Kidney (tissue), 13 donors: ENCODE measurements at regions not wholly inside any gene's neighbourhood (a gene's known extent, or its start where the extent isn't known, plus 50 kb on each side); places are given as distances from the start of the nearest gene placed in this dataset.
A peak's percentile ranks its signal among the peaks of the same experiment; 100 is the strongest.

Experiments used
- DNase-seq, 5 donors: peaks; one replicate each; pipeline ENCODE4 v3.0.0-alpha.2; 2013 to 2020
- FAIRE-seq: peaks from 2 replicates; lab custom pipeline; 2012; peaks lifted over from hg19 to GRCh38; lab: Jason Lieb, UNC
- H3K27ac ChIP-seq, 2 donors: one replicate each; pipeline ENCODE4 v1.7.0; 2013; ENCODE audit warnings: low read depth in 2 of 2, low read length in 2 of 2, inconsistent platforms in 1 of 2
- H3K27me3 ChIP-seq: one replicate; pipeline ENCODE4 v1.7.1; 2013; ENCODE audit warnings: low read length, inconsistent platforms; ENCODE audit not compliant: control insufficient read depth, insufficient read depth
- H3K36me3 ChIP-seq, 3 donors: one replicate each; pipeline versions ENCODE4 v1.7.0 to v1.7.1; 2013; ENCODE audit warnings: low read length in 3 of 3, control low read depth in 1 of 3, inconsistent platforms in 1 of 3; ENCODE audit not compliant: insufficient read depth in 3 of 3, control insufficient read depth in 2 of 3
- H3K4me1 ChIP-seq, 3 donors: one replicate each; pipeline versions ENCODE4 v1.7.0 to v1.7.1; 2013; ENCODE audit warnings: low read length in 3 of 3, inconsistent platforms in 1 of 3, low read depth in 1 of 3; ENCODE audit not compliant: control insufficient read depth in 2 of 3, insufficient read depth in 2 of 3
- H3K4me3 ChIP-seq, 3 donors: one replicate each; pipeline versions ENCODE4 v1.7.0 to v1.8.1; 2013; ENCODE audit warnings: low read length in 3 of 3, control low read depth in 1 of 3, inconsistent platforms in 1 of 3
- H3K9ac ChIP-seq, 3 donors: one replicate each; pipeline versions ENCODE4 v1.7.0 to v1.7.1; 2013; ENCODE audit warnings: low read length in 3 of 3, control low read depth in 1 of 3, inconsistent platforms in 1 of 3
- H3K9me3 ChIP-seq, 3 donors: one replicate each; pipeline versions ENCODE4 v1.7.0 to v1.7.1; 2013; ENCODE audit warnings: low read length in 3 of 3, control low read depth in 1 of 3, inconsistent platforms in 1 of 3; ENCODE audit not compliant: control insufficient read depth in 2 of 3, insufficient read depth in 1 of 3
- CTCF ChIP-seq: IDR thresholded peaks from 3 replicates; pipeline ENCODE4 v1.5.1; 2012; ENCODE audit warnings: mild to moderate bottlenecking, moderate library complexity, borderline replicate concordance; ENCODE audit not compliant: insufficient read depth; ENCODE audit errors: extremely low read depth
- intact Hi-C: fragments of 100-400 bp; cut with DNase I; formaldehyde crosslinking; loops from one replicate; pipeline ENCODE4 v1.11.1; 2022
- donor health status: control.
- donor health status: control.
- donor health status: control.
- donor health status: control.
- donor health status: control.
- donor health status: DM: yes; HTN: yes; CAD: no.
- donor health status: Normal renal cell carcinoma (clear cell type).

GRCh38 chr13:38017320-38017719, 147.7 kb upstream of the TRPC4 start:
- TF ChIP-seq CTCF, result no peak
- no peaks in the 10 kb centered on the region for H3K4me1 ChIP-seq
- no peak overlapping the region for H3K9ac ChIP-seq
- H3K9me3 ChIP-seq, result peaks cover 0 to 14% (median 0%) of the 10 kb centered on the region in 3 donors
- no peak for DNase-seq
- FAIRE-seq, result no peak
- H3K27ac ChIP-seq, result no peak overlapping the region
- no peaks in the 10 kb centered on the region for H3K27me3 ChIP-seq
- H3K36me3 ChIP-seq, result no peaks in the 10 kb centered on the region
- intact Hi-C loops, result no loop called here
- H3K4me3 ChIP-seq, result no peak overlapping the region

GRCh38 chr13:38013676-38014075, 144.1 kb upstream of the TRPC4 start:
- H3K27me3 ChIP-seq, result no peaks in the 10 kb centered on the region
- no peaks in the 10 kb centered on the region for H3K4me1 ChIP-seq
- H3K27ac ChIP-seq, result no peak overlapping the region
- no peak overlapping the region for H3K9ac ChIP-seq
- H3K4me3 ChIP-seq, result no peak overlapping the region
- no peak for DNase-seq
- intact Hi-C loops, result no loop called here
- peaks cover 0 to 7% (median 0%) of the 10 kb centered on the region in 3 donors for H3K9me3 ChIP-seq
- H3K36me3 ChIP-seq, result no peaks in the 10 kb centered on the region
- TF ChIP-seq CTCF, result no peak
- no peak for FAIRE-seq

- H3K4me1 ChIP-seq, result no peaks in the 10 kb centered on the region
- TF ChIP-seq CTCF, result no peak
Measured at GRCh38 chr13:38012096-38012495, 142.5 kb upstream of the TRPC4 start.

GRCh38 chr13:38008636-38009035, 139.1 kb upstream of the TRPC4 start:
- no peak for TF ChIP-seq CTCF
- H3K9ac ChIP-seq, result no peak overlapping the region
- no peaks in the 10 kb centered on the region for H3K4me1 ChIP-seq
- no peak overlapping the region for H3K27ac ChIP-seq
- H3K4me3 ChIP-seq, result no peak overlapping the region
- no peak for FAIRE-seq
- intact Hi-C loops, result no loop called here
- DNase-seq, result peak in 1 of 5 donors; percentile 39
- no peaks in the 10 kb centered on the region for H3K36me3 ChIP-seq
- H3K27me3 ChIP-seq, result no peaks in the 10 kb centered on the region
- H3K9me3 ChIP-seq, result no peaks in the 10 kb centered on the region

More at GRCh38 chr13:38012096-38012495, 142.5 kb upstream of the TRPC4 start:
- Histone ChIP-seq H3K36me3 (no peaks in the 10 kb centered on the region), H3K27me3 (no peaks in the 10 kb centered on the region), H3K9me3 (no peaks in the 10 kb centered on the region), H3K9ac (no peak overlapping the region), H3K27ac (no peak overlapping the region), H3K4me3 (no peak overlapping the region)
- no peak for DNase-seq
- no peak for FAIRE-seq
- intact Hi-C loops, result no loop called here
